K562 (cell line): ENCODE measurements at regions not wholly inside any gene's neighbourhood (a gene's known extent, or its start where the extent isn't known, plus 50 kb on each side); places are given as distances from the start of the nearest gene placed in this dataset.

Source experiments
- FOXJ2 ChIP-seq: fragments of 200-800 bp; sonication (Bioruptor generic); IDR thresholded peaks from 2 replicates; pipeline ENCODE4 v1.6.1; 2016; ENCODE audit warnings: missing genetic modification characterization, missing compliant biosample characterization
- FOXJ3 ChIP-seq: sonication (generic); formaldehyde crosslinking; IDR thresholded peaks from 2 replicates; pipeline ENCODE4 v1.4.0; 2020; ENCODE audit warnings: mild to moderate bottlenecking, missing genetic modification reagents
- HMG20A ChIP-seq: fragments of 450-650 bp; formaldehyde crosslinking; conservative IDR thresholded peaks from 2 replicates; pipeline ENCODE4 v1.4.0; 2020; ENCODE audit warnings: mild to moderate bottlenecking, mixed read lengths
- KLF16 ChIP-seq: IDR thresholded peaks from 2 replicates; pipeline ENCODE4 v1.6.1; 2016; ENCODE audit warnings: antibody characterized with exemption
- PHF20 ChIP-seq: fragments of 450-650 bp; IDR thresholded peaks from 2 replicates; pipeline ENCODE4 v1.6.1; 2018; ENCODE audit not compliant: partially characterized antibody
- SMARCA5 ChIP-seq: fragments of 450-650 bp; IDR thresholded peaks from 2 replicates; pipeline ENCODE4 v1.6.1; 2016
- SRF ChIP-seq, 2 experiments: fragments of 250-450, 450-650 bp in 1 of 2; sonication (Bioruptor Pico) in 1 of 2; sonication (generic) in 1 of 2; formaldehyde crosslinking; IDR thresholded peaks; 2 replicates each; pipeline versions ENCODE4 v1.5.0 to v1.5.1; 2020 to 2022; ENCODE audit warnings: mild to moderate bottlenecking in 1 of 2, missing genetic modification reagents in 1 of 2
- STAT5B ChIP-seq: fragments of 250-450 bp; sonication (Bioruptor Pico); IDR thresholded peaks from 2 replicates; pipeline ENCODE4 v1.8.0; 2021; ENCODE audit warnings: mild to moderate bottlenecking, inconsistent platforms
- ZC3H8 ChIP-seq: fragments of 450-650 bp; IDR thresholded peaks from 2 replicates; pipeline ENCODE4 v1.6.1; 2017
- TF ChIP-seq, protein P1 (sequence below): fragments of 250-450 bp; sonication (Bioruptor Pico); IDR thresholded peaks from 2 replicates; pipeline ENCODE4 v1.4.0; 2020
- TF ChIP-seq, protein P2 (sequence below), 2 experiments: IDR thresholded peaks in 1 of 2; conservative IDR thresholded peaks in 1 of 2; 2 replicates each; pipeline ENCODE4 v1.6.1; 2016; ENCODE audit warnings: low read depth in 2 of 2, mild to moderate bottlenecking in 1 of 2, missing compliant biosample characterization in 1 of 2, missing genetic modification characterization in 1 of 2, moderate library complexity in 1 of 2
- TF ChIP-seq, protein P3 (sequence below): sonication (generic); formaldehyde crosslinking; IDR thresholded peaks from 2 replicates; pipeline ENCODE4 v1.8.1; 2023; ENCODE audit warnings: missing genetic modification reagents, mild to moderate bottlenecking, borderline replicate concordance

DNA sequence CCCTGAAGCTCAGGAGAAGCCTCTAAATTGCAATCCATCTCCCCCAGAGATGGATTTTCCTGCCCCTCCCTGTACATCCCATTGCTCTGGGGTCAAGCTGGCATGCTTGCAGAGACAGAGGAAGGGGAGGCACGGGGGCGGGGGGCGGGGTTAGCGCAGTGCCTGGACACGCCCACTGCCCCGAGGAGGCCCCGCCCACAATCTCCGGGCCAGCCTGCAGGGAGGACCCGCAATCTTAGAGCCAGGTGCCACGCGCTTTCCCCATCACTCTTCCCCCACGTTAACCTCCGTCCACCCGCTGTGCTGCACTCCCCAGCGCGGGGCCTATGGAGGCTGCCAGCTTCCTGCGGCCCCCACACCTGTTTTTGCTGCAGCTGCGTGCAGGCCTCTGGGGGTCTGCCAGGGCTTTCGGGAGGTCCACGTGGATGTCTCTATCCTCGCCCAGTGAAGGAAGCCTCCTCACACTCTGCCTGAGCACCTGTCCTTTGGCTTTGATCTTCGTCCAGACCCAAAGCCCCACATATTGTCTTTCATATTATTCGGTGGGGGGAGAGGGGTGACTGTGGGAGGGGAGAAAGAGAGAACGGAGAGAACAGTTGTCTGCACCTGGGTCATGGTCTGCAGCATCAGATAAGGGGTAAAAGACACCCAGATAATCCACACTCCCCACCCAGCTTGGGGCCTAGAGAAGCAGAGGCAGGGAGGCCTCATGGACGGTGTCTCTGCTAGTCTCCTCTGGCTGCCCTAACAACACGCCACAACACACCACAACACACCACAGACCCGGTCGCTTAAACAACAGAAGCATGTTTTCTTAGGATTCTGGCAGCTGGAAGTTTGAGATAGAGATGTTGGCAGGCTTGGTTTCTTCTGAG lies 118.0 kb upstream of the MEF2A start (continued):
- TF ChIP-seq, protein P1, sequence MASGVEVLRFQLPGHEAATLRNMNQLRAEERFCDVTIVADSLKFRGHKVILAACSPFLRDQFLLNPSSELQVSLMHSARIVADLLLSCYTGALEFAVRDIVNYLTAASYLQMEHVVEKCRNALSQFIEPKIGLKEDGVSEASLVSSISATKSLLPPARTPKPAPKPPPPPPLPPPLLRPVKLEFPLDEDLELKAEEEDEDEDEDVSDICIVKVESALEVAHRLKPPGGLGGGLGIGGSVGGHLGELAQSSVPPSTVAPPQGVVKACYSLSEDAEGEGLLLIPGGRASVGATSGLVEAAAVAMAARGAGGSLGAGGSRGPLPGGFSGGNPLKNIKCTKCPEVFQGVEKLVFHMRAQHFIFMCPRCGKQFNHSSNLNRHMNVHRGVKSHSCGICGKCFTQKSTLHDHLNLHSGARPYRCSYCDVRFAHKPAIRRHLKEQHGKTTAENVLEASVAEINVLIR (CRISPR knock-in tag), result no peak
- no peak for TF ChIP-seq HMG20A
- TF ChIP-seq, protein P2, sequence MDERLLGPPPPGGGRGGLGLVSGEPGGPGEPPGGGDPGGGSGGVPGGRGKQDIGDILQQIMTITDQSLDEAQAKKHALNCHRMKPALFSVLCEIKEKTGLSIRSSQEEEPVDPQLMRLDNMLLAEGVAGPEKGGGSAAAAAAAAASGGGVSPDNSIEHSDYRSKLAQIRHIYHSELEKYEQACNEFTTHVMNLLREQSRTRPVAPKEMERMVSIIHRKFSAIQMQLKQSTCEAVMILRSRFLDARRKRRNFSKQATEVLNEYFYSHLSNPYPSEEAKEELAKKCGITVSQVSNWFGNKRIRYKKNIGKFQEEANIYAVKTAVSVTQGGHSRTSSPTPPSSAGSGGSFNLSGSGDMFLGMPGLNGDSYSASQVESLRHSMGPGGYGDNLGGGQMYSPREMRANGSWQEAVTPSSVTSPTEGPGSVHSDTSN (CRISPR knock-in tag; IDR thresholded peaks at IDR 0.05; ENCODE audit: low read depth), result no peak
- TF ChIP-seq, protein P2 (tag; conservative IDR thresholded peaks at IDR 0.05; ENCODE audit: low read depth), result no peak
- TF ChIP-seq, protein P3, sequence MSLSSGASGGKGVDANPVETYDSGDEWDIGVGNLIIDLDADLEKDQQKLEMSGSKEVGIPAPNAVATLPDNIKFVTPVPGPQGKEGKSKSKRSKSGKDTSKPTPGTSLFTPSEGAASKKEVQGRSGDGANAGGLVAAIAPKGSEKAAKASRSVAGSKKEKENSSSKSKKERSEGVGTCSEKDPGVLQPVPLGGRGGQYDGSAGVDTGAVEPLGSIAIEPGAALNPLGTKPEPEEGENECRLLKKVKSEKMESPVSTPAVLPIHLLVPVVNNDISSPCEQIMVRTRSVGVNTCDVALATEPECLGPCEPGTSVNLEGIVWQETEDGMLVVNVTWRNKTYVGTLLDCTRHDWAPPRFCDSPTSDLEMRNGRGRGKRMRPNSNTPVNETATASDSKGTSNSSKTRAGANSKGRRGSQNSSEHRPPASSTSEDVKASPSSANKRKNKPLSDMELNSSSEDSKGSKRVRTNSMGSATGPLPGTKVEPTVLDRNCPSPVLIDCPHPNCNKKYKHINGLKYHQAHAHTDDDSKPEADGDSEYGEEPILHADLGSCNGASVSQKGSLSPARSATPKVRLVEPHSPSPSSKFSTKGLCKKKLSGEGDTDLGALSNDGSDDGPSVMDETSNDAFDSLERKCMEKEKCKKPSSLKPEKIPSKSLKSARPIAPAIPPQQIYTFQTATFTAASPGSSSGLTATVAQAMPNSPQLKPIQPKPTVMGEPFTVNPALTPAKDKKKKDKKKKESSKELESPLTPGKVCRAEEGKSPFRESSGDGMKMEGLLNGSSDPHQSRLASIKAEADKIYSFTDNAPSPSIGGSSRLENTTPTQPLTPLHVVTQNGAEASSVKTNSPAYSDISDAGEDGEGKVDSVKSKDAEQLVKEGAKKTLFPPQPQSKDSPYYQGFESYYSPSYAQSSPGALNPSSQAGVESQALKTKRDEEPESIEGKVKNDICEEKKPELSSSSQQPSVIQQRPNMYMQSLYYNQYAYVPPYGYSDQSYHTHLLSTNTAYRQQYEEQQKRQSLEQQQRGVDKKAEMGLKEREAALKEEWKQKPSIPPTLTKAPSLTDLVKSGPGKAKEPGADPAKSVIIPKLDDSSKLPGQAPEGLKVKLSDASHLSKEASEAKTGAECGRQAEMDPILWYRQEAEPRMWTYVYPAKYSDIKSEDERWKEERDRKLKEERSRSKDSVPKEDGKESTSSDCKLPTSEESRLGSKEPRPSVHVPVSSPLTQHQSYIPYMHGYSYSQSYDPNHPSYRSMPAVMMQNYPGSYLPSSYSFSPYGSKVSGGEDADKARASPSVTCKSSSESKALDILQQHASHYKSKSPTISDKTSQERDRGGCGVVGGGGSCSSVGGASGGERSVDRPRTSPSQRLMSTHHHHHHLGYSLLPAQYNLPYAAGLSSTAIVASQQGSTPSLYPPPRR (CRISPR knock-in tag), result no peak
- TF ChIP-seq SRF (CRISPR knock-in tag; IDR thresholded peaks at IDR 0.05), result no peak
- no peak for TF ChIP-seq PHF20
- no peak for TF ChIP-seq SMARCA5
- TF ChIP-seq FOXJ3 (CRISPR knock-in tag), result peak; percentile 31; the same call in 1 of the 2 replicates
- TF ChIP-seq FOXJ2 (tag), result peak; percentile 87
- no peak for TF ChIP-seq STAT5B (CRISPR knock-in tag)
- no peak for TF ChIP-seq KLF16
- no peak for TF ChIP-seq ZC3H8
